ENCODE measurements at regions not wholly inside any gene's neighbourhood (a gene's known extent, or its start where the extent isn't known, plus 50 kb on each side); places are given as distances from the start of the nearest gene placed in this dataset.
"Not testable (repeated sequence)": the region's sequence is repeated elsewhere in the genome, so short reads cannot be mapped to it uniquely, and the experiment has no call there.

DNA sequence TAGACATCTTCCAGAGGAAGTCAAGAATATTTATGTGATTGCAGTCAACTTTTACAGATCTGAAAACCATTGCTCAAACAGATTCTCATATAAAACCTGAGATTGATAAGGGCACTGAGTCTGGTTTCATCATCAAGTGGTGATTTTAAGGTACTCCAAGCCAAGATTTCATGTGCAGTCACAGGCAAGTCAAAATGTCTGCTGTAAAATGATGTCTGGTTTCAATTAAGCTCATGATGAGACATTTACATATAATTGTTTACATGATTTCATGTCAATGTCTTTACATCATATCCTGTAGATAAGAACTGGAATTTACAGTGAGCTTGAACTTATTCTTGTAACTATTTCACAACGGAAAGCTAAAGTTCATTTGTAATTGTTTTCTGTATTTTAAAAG, 1215.5 kb downstream of the ROBO2 start:
- no peak for DNase-seq (ENCODE audit: low spot score)

DNA sequence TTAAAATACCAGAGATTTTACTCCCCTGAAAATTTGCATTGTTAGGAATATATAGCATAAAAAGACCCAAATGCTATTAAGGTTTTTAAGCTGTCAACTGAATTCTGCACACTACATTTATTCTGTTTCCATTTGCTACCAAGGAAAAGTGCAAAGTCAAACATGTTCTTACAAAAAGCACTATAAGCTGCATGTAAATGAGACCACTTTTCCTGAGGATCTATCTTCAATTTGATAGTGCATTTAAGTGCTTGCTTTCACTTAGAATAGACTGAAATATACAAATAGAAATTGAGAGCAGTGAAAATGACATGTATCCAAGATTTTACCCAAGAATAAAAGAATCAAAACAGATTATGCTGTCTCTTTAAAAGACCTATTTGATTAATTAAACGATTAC, 1216.2 kb downstream of the ROBO2 start:
- DNase-seq (ENCODE audit: low spot score): no peak

GRCh38 chr3:78257951-78258530, 1218.1 kb downstream of the ROBO2 start:
- DNase-seq (ENCODE audit: low spot score): no peak

DNA sequence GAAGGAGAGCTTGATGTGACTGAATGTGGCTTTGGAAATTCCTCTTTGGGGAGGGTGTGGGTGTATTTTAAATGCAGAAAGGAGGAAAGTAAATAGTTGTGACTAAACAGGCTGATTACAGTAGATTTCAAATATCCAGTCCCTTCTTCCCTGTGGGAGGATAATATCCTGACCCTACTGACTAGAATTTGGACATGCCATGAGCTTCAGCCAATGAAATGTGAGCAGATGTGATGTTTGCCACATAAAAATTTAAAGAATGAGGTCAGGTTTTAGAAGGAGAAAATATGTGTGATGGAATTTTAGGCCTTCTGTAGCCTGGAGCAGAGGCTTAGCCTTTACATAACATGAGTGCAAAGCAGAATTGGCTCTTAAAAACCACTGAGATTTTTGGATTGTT, 1218.9 kb downstream of the ROBO2 start:
- no peak for DNase-seq (ENCODE audit: low spot score)

DNA sequence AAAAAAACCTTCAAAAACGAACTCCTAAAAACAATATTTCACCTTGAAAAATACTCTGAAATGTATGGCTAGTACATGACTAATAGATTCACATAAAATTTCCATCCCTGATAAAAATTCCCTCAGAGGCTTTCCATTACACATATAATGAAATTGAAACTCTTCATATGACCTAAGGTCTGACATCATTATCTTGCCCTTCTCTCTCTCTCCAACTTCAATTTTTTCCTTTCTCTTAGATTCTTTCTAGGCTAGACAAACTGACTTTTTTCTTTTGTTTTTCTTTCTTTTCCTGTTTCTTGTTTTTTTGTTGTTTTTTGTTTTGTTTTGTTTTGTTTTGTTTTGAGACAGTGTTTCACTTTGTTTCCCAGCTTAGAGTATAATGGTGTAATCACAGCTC, 1220.5 kb downstream of the ROBO2 start:
- no peak for DNase-seq (ENCODE audit: low spot score)

- DNase-seq (ENCODE audit: low spot score): not testable (repeated sequence)
Observed at GRCh38 chr3:78266550-78266949, 1226.7 kb downstream of the ROBO2 start.

DNA sequence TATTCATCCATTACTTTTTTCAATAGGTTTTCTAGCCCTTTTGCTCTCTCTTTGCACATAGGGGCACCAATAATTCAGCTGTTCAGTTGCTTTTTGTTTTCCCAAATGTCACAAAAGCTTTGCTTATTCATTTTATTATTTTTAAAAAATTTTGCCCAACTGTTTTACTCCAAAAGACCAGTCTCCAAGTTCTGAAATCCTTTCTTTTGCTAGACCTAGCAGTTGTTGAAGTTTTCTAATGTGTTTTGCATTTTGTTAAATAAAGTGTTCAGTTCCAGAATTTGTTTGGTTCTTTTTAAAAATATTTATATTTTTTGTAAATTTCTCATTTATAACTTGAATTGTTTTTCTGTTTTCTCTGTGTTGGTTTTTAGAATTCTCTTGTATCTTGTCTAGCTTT, 1227.3 kb downstream of the ROBO2 start:
- no peak for DNase-seq (ENCODE audit: low spot score)

DNA sequence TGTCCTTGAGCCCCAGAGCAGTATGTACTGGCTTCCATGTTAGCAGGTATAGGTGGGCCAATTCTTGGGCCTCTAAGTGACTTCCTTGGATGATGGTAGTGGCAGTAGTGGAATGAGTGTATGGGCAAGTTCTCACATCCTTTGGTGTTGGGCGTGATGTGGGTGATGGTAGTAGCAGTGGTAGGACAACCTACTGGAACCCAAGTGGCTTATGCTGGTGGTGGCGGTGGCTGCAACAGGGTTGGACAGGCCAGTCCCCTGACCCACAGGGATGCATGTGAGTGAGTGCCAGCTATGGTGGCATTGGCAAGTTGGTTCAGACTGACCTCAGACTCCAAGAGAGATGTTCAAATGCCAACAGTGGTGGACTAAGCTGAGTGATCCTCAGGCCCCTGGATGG, 1228.2 kb downstream of the ROBO2 start:
- DNase-seq (ENCODE audit: low spot score): no peak

DNA sequence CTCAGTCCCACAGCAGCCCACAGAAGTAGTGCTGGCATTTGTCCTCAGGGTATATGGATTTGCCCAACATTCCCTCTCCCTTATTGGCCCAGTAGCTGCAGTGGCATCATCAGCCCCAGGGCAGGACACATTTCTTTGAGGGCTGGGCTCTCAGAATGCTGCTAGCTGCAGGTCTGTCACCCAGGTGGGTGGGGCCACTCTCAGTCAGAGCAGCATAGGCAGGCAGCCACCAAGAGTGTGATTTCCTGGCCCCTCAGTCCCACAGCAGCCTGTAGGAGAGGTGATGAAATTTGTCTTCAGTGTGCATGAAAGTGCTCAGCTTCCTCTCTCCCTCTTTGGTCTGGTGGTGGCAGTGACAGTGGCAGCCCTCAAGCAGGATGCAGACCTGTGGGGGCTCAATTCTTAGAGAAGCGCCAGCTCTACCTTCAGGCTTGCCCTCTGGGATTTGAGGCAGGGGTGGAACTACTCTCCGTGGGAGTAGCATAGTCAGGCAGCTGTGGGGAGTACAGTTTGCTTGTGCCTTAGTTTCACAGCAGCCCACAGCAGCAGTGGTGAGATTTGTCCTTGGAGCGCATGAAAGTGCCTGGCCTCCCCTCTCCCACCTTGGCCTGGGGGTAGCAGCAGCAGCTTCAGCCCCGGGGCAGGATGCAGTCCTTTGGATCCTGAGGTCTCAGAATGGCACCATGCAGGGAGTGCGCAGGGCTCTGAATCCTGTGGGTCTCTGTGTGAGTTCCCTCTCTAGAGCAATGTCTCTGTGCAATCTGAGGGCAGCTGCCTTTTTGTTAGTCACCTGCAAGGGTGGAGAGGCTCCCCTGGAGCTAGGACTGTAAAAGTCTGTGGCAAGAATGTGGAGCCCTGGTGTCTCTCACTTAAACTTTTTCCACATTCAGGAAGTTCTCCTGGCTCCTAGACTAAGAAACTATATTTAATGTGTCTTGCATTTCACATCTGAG, 1229.1 kb downstream of the ROBO2 start:
- no peak for DNase-seq (ENCODE audit: low spot score)

DNA sequence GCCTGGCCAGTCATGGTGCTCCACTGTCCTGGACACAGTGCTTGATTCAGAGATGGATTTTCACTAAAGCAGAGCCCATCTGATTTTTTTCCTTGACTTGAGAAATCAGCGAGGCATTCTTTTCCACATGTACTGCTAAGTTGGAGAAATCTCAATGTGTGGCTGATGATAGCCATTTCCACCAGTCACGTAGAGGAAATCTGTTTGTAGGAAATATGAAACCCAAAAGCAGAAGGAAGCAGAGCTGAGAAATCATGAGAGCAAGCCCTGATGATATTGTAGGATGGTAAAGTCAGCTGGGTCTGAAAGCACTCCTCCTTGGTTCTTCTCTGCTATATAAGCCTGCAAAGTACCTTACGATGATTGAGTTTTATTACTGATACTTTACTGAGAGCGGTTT, 1233.4 kb downstream of the ROBO2 start:
- no peak for DNase-seq (ENCODE audit: low spot score)

DNA sequence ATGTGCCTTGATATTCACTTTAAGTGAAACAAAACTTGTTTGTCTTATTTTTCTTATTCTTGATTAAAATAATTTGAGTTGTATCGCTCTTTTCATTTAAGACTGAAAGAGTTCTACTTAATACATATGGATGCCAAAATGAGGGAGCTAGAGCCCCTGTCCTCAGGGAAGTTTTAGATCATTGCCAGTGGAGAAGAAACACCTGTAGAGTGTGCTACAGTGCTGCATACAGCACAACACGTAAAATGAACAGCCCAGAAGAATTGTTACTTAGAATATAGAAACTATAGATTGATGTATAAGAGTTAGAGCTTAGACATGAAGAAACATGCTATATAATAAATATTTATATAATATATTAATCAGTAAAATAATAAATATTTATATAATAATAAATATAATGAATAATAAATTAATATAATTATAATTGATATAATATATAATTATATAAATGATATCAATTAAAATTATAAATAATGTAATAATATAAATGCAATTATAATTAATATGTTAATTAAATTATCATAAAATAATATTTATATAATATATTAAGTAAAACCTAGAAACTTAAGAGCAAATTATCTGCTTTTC, 1234.7 kb downstream of the ROBO2 start:
- no peak for DNase-seq (ENCODE audit: low spot score)

- DNase-seq (ENCODE audit: low spot score): no peak
Observed at GRCh38 chr3:78275420-78275852, 1235.5 kb downstream of the ROBO2 start.

GRCh38 chr3:78277220-78277619, 1237.3 kb downstream of the ROBO2 start:
- no peak for DNase-seq (ENCODE audit: low spot score)

DNA sequence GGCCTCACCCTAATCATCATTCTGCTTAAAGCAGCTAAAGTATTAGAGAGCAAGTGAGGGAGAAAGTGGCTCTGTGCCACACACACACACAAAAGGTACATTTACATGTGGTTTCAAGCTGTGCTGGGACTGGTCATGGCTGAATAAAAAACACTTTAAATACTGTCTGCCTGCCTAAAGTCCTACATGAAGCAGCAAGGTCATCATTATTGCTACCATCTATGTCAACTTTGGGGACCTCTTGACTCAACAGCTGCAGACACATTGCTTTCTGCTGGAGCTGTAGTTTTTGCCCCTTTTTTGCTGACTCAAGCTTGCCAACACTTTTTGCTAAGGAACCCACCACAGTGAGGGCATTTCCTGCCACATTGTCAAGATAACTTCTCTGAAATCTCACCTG, 1237.9 kb downstream of the ROBO2 start:
- DNase-seq (ENCODE audit: low spot score): no peak

- no peak for DNase-seq (ENCODE audit: low spot score)
Observed at GRCh38 chr3:78279091-78279490, 1239.2 kb downstream of the ROBO2 start.

DNA sequence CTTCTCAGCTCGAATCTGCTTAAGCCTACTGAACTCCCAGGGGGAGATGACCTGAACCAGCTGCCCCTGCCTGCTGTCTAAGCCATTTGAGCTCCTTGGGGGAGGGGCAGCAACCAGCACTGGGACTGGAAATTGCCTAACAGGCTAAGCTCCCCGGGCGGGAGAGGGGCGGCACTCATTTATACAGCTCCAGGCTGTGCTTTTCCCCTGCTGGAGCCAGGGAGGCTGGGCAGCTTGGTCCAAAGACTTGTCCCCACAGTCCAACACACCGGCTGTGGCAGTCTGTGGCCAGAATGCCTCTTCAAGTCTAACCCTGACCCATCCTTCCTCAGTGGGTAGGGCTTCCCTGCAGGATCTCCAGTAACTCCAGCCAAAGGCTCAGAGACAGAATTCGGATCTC, 1241.5 kb downstream of the ROBO2 start:
- no peak for DNase-seq (ENCODE audit: low spot score)

DNA sequence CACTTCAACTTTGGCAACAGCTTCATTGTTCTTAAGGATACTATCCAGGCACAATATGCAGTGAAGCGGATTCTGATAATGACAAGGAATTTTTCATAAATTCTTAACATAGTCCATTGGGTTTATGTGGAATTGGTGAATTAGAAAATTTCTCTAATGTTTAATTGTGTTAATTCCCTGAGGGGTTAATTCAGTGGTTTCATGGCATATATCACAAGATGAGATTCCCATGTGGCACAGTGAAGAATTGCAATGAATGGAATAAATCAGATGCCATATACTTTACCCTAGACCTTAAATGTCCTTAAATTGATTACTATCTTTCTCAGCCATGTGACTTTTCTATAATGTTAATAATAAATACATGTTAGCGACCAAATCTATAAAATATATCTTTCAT, 1244.1 kb downstream of the ROBO2 start:
- no peak for DNase-seq (ENCODE audit: low spot score)

DNA sequence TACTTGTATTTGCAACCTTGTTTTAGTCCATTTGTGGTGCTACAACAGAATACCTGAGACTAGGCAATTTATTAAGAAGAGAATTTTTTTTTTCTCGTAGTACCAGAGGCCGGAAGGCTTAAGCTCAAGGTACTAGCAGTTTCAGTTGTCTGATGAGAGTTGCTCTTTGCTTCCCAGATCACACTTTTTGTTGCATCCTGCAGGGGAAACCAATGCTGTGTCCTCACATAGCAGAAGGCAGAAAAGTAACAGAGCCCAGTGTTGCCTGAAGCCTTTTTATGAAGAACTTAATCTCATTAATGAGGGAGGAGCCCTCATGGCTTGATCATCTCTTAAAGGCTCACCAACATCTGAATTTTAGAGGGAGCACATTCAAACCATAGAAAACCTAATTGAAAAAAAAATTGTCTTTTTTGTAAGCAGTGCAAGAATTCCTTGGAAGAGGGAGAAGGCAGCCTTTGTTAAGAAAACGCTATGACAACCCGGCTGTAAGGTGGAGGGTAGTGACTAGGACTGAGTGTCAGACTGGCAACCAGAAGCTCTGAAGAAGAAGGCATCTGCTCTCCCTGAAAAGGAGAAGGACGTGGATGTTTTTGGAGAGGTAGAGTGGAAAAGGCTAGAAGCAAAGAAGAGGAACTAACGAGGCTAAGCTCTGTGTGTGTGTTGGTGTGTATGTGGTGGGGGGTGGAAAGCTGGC, 1245.3 kb downstream of the ROBO2 start:
- no peak for DNase-seq (ENCODE audit: low spot score)

DNA sequence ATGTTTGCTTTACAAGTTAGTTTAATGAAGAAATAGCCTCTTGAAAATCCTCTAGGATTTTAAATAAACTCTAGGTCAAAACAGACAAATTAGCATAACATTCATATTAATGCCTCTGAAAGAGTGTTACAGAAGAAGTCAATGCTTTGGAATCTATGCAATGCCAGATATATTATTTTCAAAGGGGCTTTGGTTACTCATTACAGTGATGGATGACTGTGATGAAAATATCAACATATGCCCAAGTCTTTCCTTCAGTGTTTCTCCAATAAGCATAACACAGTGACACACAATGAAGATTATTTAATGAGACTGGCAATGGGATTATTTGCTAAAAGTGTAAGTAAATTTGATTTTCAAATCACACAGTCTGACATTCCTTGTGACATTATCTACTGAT, 1247.2 kb downstream of the ROBO2 start:
- no peak for DNase-seq (ENCODE audit: low spot score)

GRCh38 chr3:78293284-78293683, 1253.4 kb downstream of the ROBO2 start:
- DNase-seq (ENCODE audit: low spot score): no peak

DNA sequence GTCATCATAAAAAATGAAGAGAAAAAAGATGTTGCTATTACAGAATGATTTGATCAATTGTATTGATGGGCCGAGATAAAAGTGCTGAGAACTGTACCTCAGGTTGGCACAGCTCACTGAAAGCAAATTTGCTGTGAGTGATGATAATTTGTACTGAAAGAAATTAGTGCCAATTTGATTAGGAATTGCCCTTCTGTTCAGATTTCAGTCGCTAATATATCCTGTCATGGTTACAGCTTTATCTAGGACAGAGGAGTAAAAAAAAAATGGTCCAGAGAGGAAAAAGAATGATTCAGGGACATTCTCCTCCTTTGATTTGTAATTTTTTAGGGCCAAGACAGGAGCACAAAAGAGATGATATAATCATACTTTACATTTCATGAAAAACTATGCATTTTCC, 1264.2 kb downstream of the ROBO2 start:
- no peak for DNase-seq (ENCODE audit: low spot score)

DNA sequence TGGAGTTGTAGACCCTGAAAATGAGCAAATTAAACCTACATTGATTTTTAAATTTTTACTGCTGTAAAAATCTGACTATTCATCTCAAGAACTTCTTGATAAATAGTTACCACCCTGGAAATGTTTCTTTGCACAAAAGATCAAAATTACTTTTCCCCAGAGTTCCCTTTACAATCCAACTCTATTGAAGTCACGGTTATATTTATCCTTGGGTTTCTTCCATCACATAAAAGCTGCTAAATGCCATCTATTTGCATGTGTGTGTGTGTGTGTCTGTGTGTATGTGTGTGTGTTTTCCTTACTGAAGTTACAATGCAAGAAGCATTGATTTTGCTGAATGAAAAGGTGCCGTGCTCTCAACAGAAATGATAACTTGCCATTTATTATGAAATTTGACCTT, 1273.0 kb downstream of the ROBO2 start:
- DNase-seq (ENCODE audit: low spot score): no peak

DNA sequence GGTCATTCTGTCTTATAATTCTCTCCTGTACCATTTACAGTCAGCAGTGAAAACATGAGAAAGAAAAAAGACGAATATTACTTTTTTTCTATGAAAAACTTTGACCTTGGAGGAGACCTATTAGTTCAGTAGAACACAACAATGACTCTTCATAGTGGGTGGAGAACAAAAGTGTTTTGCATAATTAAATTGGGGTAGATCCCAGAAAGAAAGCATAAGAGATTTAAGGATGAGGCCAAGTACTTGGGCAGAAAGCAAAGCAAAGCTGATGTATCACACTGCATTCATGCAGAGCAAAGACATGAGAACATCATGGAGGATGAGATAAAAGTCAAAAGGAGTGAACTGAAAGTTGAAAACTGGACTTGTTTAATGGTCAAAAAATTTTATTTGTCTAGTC, 1273.4 kb downstream of the ROBO2 start:
- no peak for DNase-seq (ENCODE audit: low spot score)
